ENCODE measurements at regions not wholly inside any gene's neighbourhood (a gene's known extent, or its start where the extent isn't known, plus 50 kb on each side); places are given as distances from the start of the nearest gene placed in this dataset.

DNA sequence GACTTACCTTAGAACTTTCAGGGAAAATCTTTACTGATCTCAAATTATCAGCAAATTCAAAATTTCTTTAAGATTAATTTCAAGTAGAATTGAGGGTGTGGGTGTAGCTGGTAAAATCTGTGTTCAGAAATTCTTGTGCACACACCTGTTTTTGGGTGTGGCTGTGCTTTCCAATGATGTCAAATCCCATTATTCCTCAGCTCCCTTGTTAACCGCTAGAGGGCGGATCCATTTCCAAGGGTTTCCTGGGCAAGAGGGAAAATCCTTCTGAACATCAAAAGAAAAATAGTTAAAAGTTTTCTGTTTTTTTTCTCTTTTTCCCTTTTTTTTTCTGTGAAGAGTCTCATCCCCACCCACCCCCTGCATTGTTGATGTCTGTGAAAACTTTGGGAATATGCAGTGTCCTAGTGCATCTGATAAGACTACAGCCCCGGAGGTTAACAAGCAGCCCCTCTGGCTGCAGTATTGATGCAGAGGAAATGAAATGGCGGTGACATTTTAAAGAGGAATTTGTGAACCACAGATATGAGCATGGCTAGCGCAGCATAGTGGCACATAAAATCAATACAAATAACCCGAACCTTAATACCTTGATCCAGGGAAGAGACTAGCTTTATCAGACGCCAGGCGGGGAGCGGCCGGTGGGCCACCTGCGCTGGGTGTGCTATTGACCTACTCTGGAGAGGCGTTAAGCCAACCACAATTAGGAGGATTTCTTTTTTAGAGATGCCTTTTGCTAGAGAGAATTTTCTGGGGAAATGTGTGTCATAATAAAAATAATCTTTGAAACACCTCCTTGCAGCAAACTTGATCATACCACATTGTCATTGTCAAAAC, 130.9 kb downstream of the FOXA2 start:
- WGBS (ENCODE audit: insufficient coverage): no CpG with 5 or more reads among the region's 12 CpGs
- Histone ChIP-seq H3K4me1 (ENCODE audit: control insufficient read depth, insufficient read depth, low read length) (no peaks in the 10 kb centered on the region), H3K4me3 (ENCODE audit: low read length) (no peak overlapping the region), H3K27me3 (ENCODE audit: control insufficient read depth, insufficient read depth, low read length) (peaks cover 5% of the 10 kb centered on the region), H3K27ac (ENCODE audit: low read length) (no peak overlapping the region), H3K36me3 (ENCODE audit: control insufficient read depth, insufficient read depth, low read length) (no peaks in the 10 kb centered on the region), H3K9me3 (replicated peaks; ENCODE audit: control insufficient read depth, low read depth, low read length) (no peaks in the 10 kb centered on the region)
- DNase-seq: peak; percentile 6

DNA sequence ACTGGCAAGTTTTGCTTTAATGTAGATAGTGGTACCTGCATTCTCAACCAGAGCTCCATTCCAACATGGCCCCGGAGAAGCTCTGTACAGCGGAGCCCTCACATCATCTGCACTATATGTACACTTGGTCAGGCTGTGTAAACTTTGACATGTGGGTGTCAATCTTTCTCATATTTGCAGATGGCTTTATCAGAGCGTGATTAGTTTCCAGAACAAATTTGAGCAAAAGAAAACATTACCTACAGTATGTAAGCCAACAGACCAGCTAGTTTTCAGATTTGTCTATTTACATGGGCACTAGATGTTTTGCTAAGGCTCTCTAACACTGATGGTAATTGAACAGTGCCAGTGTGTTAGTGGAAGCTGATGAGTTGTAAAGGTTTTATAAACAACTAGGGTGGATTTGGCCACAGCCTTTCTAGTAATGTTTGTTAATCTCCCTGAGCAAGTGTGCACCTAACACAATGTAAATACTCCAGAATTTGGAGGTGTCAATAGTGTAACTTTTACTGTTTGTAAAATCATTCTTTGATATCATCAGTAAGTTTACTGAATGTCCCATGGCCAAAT, 131.8 kb downstream of the FOXA2 start:
- peaks cover 5% of the 10 kb centered on the region for H3K27me3 ChIP-seq (ENCODE audit: control insufficient read depth, insufficient read depth, low read length)
- H3K27ac ChIP-seq (ENCODE audit: low read length): no peak overlapping the region
- no peaks in the 10 kb centered on the region for H3K9me3 ChIP-seq (replicated peaks; ENCODE audit: control insufficient read depth, low read depth, low read length)
- H3K4me3 ChIP-seq (ENCODE audit: low read length): no peak overlapping the region
- DNase-seq: no peak
- H3K36me3 ChIP-seq (ENCODE audit: control insufficient read depth, insufficient read depth, low read length): no peaks in the 10 kb centered on the region
- H3K4me1 ChIP-seq (ENCODE audit: control insufficient read depth, insufficient read depth, low read length): no peaks in the 10 kb centered on the region
- no CpG with 5 or more reads among the region's 3 CpGs for WGBS (ENCODE audit: insufficient coverage)

DNA sequence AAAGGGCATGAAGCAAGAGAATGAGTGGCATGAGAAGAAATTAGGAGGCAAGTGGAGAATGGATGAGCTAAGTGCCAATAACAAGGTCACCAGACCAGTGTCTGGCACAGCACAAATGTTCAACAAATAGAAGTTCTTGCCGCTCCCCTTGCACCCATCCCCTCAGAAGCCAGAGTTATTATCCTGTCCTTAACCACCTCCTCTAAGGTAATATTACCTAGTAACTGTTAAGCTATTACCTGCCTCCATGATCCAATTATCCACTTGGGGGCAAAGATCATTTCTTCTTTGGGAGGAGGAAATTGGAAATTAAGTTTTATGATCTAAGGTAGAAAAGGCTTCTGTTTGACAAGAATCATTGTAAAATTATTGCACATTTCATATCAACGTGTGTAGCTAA, 133.8 kb downstream of the FOXA2 start:
- DNase-seq: no peak
- WGBS (ENCODE audit: insufficient coverage): 100% methylated on average over 1 of the region's 2 CpGs
- Histone ChIP-seq H3K27ac (ENCODE audit: low read length) (no peak overlapping the region), H3K4me3 (ENCODE audit: low read length) (no peak overlapping the region), H3K36me3 (ENCODE audit: control insufficient read depth, insufficient read depth, low read length) (no peaks in the 10 kb centered on the region), H3K4me1 (ENCODE audit: control insufficient read depth, insufficient read depth, low read length) (no peaks in the 10 kb centered on the region), H3K27me3 (ENCODE audit: control insufficient read depth, insufficient read depth, low read length) (peaks cover 5% of the 10 kb centered on the region), H3K9me3 (replicated peaks; ENCODE audit: control insufficient read depth, low read depth, low read length) (no peaks in the 10 kb centered on the region)

DNA sequence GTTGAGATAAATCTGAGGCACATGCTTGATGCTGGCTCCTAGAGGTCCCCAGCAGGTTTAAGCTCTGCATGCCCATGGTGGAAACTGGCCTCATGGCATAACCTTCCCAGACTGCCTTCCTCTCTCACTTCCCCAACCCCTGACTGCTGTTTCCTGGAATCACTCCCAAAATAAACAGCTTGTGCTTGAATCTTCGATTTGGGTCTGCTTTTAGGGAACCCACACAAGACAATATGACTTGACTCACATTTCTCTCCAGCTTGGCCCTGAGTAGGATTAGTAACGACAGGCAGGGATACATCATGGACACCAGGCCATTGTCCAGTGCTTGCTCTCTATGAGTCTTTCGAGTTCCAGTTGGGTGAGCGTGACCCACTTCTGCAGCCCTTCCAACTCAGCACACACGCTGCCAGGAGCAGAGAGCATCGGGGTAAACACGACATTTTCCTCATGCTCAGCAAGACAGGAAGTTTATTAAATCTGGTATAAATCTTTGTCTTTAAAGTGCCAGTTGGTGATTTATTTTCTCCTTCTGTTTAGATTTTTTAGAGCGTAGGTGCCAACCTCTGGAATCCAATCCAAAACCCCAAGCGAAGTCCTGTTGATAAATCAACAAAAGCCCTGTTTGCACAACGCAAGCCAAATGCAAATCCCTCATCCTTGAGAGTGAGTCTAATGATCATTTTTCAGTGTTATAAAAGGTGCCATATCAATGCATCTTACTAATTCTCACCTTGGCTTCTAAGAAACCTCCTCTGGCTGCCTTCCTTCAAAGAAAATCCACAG, 135.0 kb downstream of the FOXA2 start:
- peak; percentile 73 for DNase-seq
- H3K27me3 ChIP-seq (ENCODE audit: control insufficient read depth, insufficient read depth, low read length): no peaks in the 10 kb centered on the region
- no peak overlapping the region for H3K4me3 ChIP-seq (ENCODE audit: low read length)

DNA sequence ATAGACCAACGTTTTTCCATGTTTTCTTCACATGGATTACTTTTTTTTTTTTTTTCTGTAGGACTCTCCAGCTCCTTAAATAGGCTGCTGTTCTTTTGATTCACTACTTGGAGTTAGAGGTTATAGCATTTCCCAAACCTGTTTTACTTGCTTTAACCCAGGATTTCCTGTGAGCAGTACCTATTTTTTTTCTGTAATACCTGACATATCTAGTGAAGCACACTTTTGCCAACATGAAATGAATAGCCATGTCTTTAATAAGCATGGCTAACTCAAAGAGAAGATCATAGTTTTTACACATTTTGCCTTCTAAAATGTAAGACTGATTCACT, 137.0 kb downstream of the FOXA2 start:
- Histone ChIP-seq H3K4me1 (ENCODE audit: control insufficient read depth, insufficient read depth, low read length) (no peaks in the 10 kb centered on the region), H3K36me3 (ENCODE audit: control insufficient read depth, insufficient read depth, low read length) (no peaks in the 10 kb centered on the region), H3K4me3 (ENCODE audit: low read length) (no peak overlapping the region), H3K27me3 (ENCODE audit: control insufficient read depth, insufficient read depth, low read length) (no peaks in the 10 kb centered on the region), H3K27ac (ENCODE audit: low read length) (no peak overlapping the region), H3K9me3 (replicated peaks; ENCODE audit: control insufficient read depth, low read depth, low read length) (no peaks in the 10 kb centered on the region)
- no peak for DNase-seq
- WGBS (ENCODE audit: insufficient coverage): no CpG with 5 or more reads among the region's 1 CpG

More for the DNA sequence above, 135.0 kb downstream of the FOXA2 start:
- WGBS (ENCODE audit: insufficient coverage): 51% methylated on average over 7 of the region's 10 CpGs
- no peaks in the 10 kb centered on the region for H3K36me3 ChIP-seq (ENCODE audit: control insufficient read depth, insufficient read depth, low read length)
- no peaks in the 10 kb centered on the region for H3K9me3 ChIP-seq (replicated peaks; ENCODE audit: control insufficient read depth, low read depth, low read length)
- no peak overlapping the region for H3K27ac ChIP-seq (ENCODE audit: low read length)
- H3K4me1 ChIP-seq (ENCODE audit: control insufficient read depth, insufficient read depth, low read length): no peaks in the 10 kb centered on the region

DNA sequence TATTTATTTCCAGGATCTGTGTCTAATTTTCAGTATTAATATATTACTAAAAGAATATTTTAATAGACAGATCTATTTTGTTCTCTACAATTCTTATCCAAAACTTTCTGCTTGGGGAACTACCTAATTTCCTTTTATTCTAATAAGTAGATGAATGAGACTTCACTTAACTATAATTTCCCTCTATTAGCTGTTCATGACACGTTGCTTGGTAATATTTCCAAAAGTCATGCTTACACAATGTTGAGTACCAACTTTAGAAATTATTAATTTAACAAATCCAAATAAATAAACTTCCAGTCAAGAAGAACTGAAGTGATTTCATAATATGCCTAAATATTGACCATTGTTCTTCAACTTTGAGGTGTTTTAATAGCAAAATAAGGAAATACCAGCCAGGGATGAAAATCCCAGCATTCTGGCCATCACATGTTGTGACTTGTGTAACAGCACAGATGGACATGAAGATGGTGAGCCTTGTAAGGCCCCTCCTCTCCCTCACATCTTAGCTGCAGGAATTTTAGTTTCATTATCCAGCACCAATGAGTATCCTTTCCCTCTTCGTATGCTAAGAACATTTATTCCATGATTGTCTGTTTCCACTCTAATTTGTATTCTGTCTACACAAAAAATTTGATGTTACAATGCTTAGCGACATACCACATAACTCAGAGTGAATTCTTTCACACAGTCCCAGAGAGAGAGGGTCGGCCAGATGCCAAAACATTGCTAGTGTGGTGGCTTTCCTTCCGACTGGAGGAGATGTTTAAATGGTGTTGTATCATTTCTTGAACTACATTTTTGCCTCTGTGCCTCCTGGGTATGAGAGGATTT, 137.5 kb downstream of the FOXA2 start:
- Histone ChIP-seq H3K4me1 (ENCODE audit: control insufficient read depth, insufficient read depth, low read length) (no peaks in the 10 kb centered on the region), H3K27ac (ENCODE audit: low read length) (no peak overlapping the region), H3K9me3 (replicated peaks; ENCODE audit: control insufficient read depth, low read depth, low read length) (no peaks in the 10 kb centered on the region), H3K36me3 (ENCODE audit: control insufficient read depth, insufficient read depth, low read length) (no peaks in the 10 kb centered on the region), H3K27me3 (ENCODE audit: control insufficient read depth, insufficient read depth, low read length) (no peaks in the 10 kb centered on the region), H3K4me3 (ENCODE audit: low read length) (no peak overlapping the region)
- WGBS (ENCODE audit: insufficient coverage): no CpG with 5 or more reads among the region's 5 CpGs
- DNase-seq: peak; percentile 65

DNA sequence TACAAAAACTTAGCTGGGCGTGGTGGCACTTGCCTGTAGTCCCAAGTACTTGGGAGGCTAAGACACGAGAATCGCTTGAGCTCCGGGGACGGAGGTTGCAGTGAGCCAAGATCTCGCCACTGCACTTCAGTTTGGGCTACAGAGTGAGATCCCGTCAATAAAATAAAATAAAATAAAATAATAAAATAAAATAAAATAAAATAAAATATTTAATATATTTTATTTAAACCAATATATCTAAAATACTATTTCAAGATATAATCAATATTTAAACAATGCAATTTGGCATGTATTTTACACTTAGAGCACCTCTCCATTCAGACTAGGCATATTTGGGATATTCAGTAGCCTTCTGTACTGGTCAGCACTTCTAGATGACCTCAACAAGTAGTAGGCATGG, 142.1 kb downstream of the FOXA2 start:
- 83% methylated on average over 1 of the region's 7 CpGs for WGBS (ENCODE audit: insufficient coverage)
- Histone ChIP-seq H3K36me3 (ENCODE audit: control insufficient read depth, insufficient read depth, low read length) (no peaks in the 10 kb centered on the region), H3K9me3 (replicated peaks; ENCODE audit: control insufficient read depth, low read depth, low read length) (no peaks in the 10 kb centered on the region), H3K27ac (ENCODE audit: low read length) (no peak overlapping the region), H3K4me1 (ENCODE audit: control insufficient read depth, insufficient read depth, low read length) (no peaks in the 10 kb centered on the region), H3K4me3 (ENCODE audit: low read length) (no peak overlapping the region), H3K27me3 (ENCODE audit: control insufficient read depth, insufficient read depth, low read length) (peaks cover 2% of the 10 kb centered on the region)
- no peak for DNase-seq

DNA sequence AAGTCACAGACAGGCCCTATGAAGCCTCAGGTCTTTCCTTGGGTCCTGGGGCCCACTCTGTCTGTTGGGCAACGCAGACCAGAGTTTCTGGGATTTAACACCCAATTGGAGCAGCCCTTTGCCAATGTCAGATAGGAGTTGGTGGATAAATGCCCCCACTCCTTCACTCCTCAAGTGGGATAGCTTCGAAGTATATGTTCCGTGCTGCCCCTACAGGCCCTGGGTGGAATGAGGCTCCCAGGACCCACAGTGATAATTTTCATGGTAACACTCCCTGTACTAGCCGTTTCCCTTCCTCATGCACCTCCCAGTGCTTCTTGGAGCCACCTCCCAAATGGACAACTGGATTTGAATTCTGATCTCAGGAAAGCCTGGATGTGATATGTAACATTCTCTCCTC, 145.4 kb downstream of the FOXA2 start:
- no peaks in the 10 kb centered on the region for H3K36me3 ChIP-seq (ENCODE audit: control insufficient read depth, insufficient read depth, low read length)
- no peak for DNase-seq
- H3K9me3 ChIP-seq (replicated peaks; ENCODE audit: control insufficient read depth, low read depth, low read length): peaks cover 3% of the 10 kb centered on the region
- 75% methylated on average over 3 of the region's 4 CpGs for WGBS (ENCODE audit: insufficient coverage)
- H3K27me3 ChIP-seq (ENCODE audit: control insufficient read depth, insufficient read depth, low read length): peaks cover 7% of the 10 kb centered on the region
- no peak overlapping the region for H3K27ac ChIP-seq (ENCODE audit: low read length)
- H3K4me1 ChIP-seq (ENCODE audit: control insufficient read depth, insufficient read depth, low read length): no peaks in the 10 kb centered on the region
- H3K4me3 ChIP-seq (ENCODE audit: low read length): no peak overlapping the region

DNA sequence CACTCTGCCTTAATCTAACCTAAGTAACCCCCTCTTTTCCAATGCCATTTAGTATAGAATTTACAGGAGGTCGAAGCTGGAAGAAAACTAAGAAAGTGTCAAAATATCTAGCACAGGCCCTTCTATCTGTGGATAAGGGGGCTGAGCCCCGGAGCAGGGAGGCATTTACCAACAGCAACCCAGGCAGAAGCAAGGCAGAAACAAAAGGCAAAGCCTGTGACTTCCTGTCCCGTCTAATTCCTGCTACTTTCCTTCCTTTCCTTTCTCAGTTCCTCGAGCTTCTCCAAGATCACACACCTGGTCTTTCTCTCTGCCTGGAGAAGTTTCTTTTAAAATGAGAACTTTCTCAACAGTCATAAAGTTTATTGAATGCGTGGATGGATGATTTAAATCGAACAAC, 146.0 kb downstream of the FOXA2 start:
- Histone ChIP-seq H3K4me3 (ENCODE audit: low read length) (no peak overlapping the region), H3K36me3 (ENCODE audit: control insufficient read depth, insufficient read depth, low read length) (no peaks in the 10 kb centered on the region), H3K27me3 (ENCODE audit: control insufficient read depth, insufficient read depth, low read length) (peaks cover 7% of the 10 kb centered on the region), H3K27ac (ENCODE audit: low read length) (no peak overlapping the region), H3K4me1 (ENCODE audit: control insufficient read depth, insufficient read depth, low read length) (no peaks in the 10 kb centered on the region), H3K9me3 (replicated peaks; ENCODE audit: control insufficient read depth, low read depth, low read length) (peaks cover 3% of the 10 kb centered on the region)
- DNase-seq: no peak
- WGBS (ENCODE audit: insufficient coverage): 50% methylated on average over 1 of the region's 6 CpGs

DNA sequence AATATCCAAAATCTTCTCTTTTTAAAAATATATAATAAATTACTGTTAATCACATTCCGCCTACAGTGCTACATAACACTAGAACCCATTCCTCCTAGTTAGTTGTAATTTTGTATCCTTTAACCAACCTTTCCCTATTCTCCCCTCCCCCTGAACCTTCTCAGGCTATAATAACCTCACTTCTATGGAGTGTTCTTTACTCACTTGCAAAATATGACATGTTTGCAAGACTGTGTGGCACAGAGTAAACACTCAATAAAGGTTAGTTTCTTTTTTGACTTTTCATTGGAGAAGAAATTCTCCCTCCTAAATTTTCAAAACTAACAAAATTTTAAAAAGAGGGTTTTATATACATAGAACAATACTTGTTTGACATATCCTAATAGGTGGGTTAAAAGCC, 147.0 kb downstream of the FOXA2 start:
- peaks cover 7% of the 10 kb centered on the region for H3K27me3 ChIP-seq (ENCODE audit: control insufficient read depth, insufficient read depth, low read length)
- no peaks in the 10 kb centered on the region for H3K4me1 ChIP-seq (ENCODE audit: control insufficient read depth, insufficient read depth, low read length)
- no peak overlapping the region for H3K27ac ChIP-seq (ENCODE audit: low read length)
- H3K36me3 ChIP-seq (ENCODE audit: control insufficient read depth, insufficient read depth, low read length): no peaks in the 10 kb centered on the region
- H3K9me3 ChIP-seq (replicated peaks; ENCODE audit: control insufficient read depth, low read depth, low read length): peaks cover 3% of the 10 kb centered on the region
- no CpG with 5 or more reads among the region's 1 CpG for WGBS (ENCODE audit: insufficient coverage)
- no peak for DNase-seq
- no peak overlapping the region for H3K4me3 ChIP-seq (ENCODE audit: low read length)

Data from muscle of leg (tissue), 3 donors.